ENCODE measurements at regions not wholly inside any gene's neighbourhood (a gene's known extent, or its start where the extent isn't known, plus 50 kb on each side); places are given as distances from the start of the nearest gene placed in this dataset.

- DNase-seq = peak; percentile 74
- Histone ChIP-seq H3K27me3 (ENCODE audit: low read length) (no peaks in the 10 kb centered on the region), H3K9me2 (replicated peaks; ENCODE audit: insufficient read depth, low read length) (no peaks in the 10 kb centered on the region), H4K20me1 (ENCODE audit: insufficient read depth, low read depth, low read length) (no peaks in the 10 kb centered on the region), H3K9me3 (ENCODE audit: low read length) (no peaks in the 10 kb centered on the region), H3K4me1 (ENCODE audit: low read length) (peaks cover 23% of the 10 kb centered on the region), H3K79me2 (ENCODE audit: low read length) (no peaks in the 10 kb centered on the region), H2AFZ (ENCODE audit: low read length) (no peak overlapping the region), H3K9ac (ENCODE audit: low read length) (no peak overlapping the region), H3K27ac (ENCODE audit: low read length) (no peak overlapping the region), H3K36me3 (ENCODE audit: insufficient read depth, low read length) (no peaks in the 10 kb centered on the region), H3K4me3 (ENCODE audit: low read length) (no peak overlapping the region), H3K4me2 (ENCODE audit: low read depth, low read length, poor library complexity, severe bottlenecking) (no peak overlapping the region)
Measured at GRCh38 chr21:45592208-45592619, 50.0 kb upstream of the SLC19A1 start.

DNA sequence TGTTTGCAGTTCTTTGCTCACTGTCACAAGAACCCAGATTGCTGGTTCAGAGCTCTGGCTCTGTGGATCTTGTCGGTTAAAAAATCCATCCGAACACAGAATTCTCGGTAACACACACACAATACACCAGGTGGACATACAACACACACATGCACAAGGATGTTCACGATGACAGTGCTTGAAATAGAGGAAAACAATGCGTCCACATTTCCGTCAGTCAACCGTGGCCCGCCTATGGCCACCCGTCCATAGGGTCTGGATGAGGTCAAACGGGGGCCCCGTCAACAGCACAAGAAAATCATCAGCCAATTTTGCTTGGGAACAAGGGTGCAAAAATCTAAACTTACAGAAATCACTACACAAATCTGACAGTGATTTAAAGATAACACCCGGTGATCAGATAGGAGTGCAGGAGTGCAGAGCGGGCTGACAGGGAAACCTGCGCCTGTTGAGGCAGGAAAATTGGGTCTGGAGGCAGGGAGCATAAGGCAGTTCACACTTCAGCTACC lies 50.4 kb upstream of the SLC19A1 start:
- Histone ChIP-seq H3K27me3 (ENCODE audit: low read length) (no peaks in the 10 kb centered on the region), H3K4me2 (ENCODE audit: low read depth, low read length, poor library complexity, severe bottlenecking) (no peak overlapping the region), H3K36me3 (ENCODE audit: insufficient read depth, low read length) (no peaks in the 10 kb centered on the region), H3K4me3 (ENCODE audit: low read length) (no peak overlapping the region), H4K20me1 (ENCODE audit: insufficient read depth, low read depth, low read length) (no peaks in the 10 kb centered on the region), H3K4me1 (ENCODE audit: low read length) (peaks cover 23% of the 10 kb centered on the region), H3K9me3 (ENCODE audit: low read length) (no peaks in the 10 kb centered on the region), H3K9ac (ENCODE audit: low read length) (no peak overlapping the region), H3K27ac (ENCODE audit: low read length) (no peak overlapping the region), H3K79me2 (ENCODE audit: low read length) (no peaks in the 10 kb centered on the region), H3K9me2 (replicated peaks; ENCODE audit: insufficient read depth, low read length) (no peaks in the 10 kb centered on the region), H2AFZ (ENCODE audit: low read length) (no peak overlapping the region)
- no peak for DNase-seq

DNA sequence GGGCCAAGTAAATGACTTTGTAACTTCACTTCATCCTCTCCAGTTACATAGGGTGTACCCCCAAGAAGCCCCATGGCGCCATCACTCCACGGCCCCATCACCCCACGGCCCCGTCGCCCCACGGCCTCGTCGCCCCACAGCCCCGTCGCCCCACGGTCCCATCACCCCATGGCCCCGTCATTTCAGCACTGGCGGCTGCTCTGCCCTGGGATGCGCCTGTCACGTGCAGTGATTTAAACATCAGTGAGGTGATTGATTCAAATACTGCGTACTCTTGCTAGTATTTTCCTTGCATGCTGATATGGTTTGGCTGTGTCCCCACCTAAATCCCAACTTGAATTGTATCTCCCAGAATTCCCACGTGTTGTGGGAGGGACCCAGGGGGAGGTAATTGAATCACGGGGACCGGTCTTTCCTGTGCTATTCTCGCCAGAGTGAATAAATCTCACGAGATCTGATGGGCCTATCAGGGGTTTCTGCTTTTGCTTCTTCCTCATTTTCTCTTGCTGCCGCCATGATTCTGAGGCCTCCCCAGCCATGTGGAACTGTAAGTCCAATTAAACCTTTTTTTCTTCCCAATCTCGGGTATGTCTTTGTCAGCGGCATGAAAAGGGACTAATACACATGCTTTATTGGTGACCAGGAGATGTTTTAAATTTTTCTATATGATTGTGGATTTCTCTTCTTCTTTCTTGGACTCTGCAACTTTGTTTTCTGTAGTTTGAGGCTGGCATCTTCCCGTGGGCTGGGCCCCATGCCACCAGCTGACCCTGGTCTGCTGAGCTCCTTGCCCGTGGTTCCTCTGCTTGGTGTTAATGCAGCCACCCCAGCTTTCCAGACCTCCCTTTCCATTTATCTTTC lies 50.1 kb upstream of the PCBP3 start:
- H3K4me3 ChIP-seq (ENCODE audit: low read length) = peak overlapping the region; percentile 43; the same call in 1 of the 2 replicates
- H3K4me2 ChIP-seq (ENCODE audit: low read depth, low read length, poor library complexity, severe bottlenecking) = peak overlapping the region; percentile 55
- no peaks in the 10 kb centered on the region for H4K20me1 ChIP-seq (ENCODE audit: insufficient read depth, low read depth, low read length)
- H3K9me3 ChIP-seq (ENCODE audit: low read length) = no peaks in the 10 kb centered on the region
- DNase-seq = peak; percentile 50
- H3K27ac ChIP-seq (ENCODE audit: low read length) = no peak overlapping the region
- no peaks in the 10 kb centered on the region for H3K9me2 ChIP-seq (replicated peaks; ENCODE audit: insufficient read depth, low read length)
- H3K79me2 ChIP-seq (ENCODE audit: low read length) = no peaks in the 10 kb centered on the region
- H3K27me3 ChIP-seq (ENCODE audit: low read length) = no peaks in the 10 kb centered on the region
- peak overlapping the region; percentile 35 for H2AFZ ChIP-seq (ENCODE audit: low read length)
- peak overlapping the region; percentile 35; the same call in 1 of the 2 replicates for H3K9ac ChIP-seq (ENCODE audit: low read length)
- H3K36me3 ChIP-seq (ENCODE audit: insufficient read depth, low read length) = no peaks in the 10 kb centered on the region
- H3K4me1 ChIP-seq (ENCODE audit: low read length) = peaks cover 23% of the 10 kb centered on the region
